HEK293 (cell line): ENCODE measurements at regions not wholly inside any gene's neighbourhood (a gene's known extent, or its start where the extent isn't known, plus 50 kb on each side); places are given as distances from the start of the nearest gene placed in this dataset.

Experiments
- CTCF ChIA-PET: fragments of 350-600 bp; formaldehyde crosslinking; extraction: SDS; loops from one replicate; lab custom pipeline; 2021; ENCODE audit warnings: antibody characterized with exemption; lab: Yijun Ruan, JAX
- POLR2A ChIA-PET: fragments of 300-600 bp; formaldehyde crosslinking; extraction: SDS; loops from one replicate; lab custom pipeline; 2020; ENCODE audit warnings: antibody characterized with exemption, inconsistent platforms; lab: Yijun Ruan, JAX
- H3K27ac ChIP-seq: fragments of 200-500 bp; sonication (Bioruptor generic); 2 replicates; pipeline ENCODE4 v1.5.1; 2014; ENCODE audit warnings: low read depth, low read length, control low read depth, inconsistent platforms; ENCODE audit errors: extremely low read depth
- H3K36me3 ChIP-seq, 2 experiments: fragments of 200-500 bp in 1 of 2; sonication (Bioruptor generic) in 1 of 2; 1 replicate in 1 of 2; 2 replicates in 1 of 2; pipeline ENCODE4 v1.5.1; 2014 to 2017; ENCODE audit warnings: inconsistent platforms in 2 of 2, low read length in 2 of 2; ENCODE audit not compliant: control insufficient read depth in 2 of 2, insufficient read depth in 1 of 2
- H3K4me1 ChIP-seq: fragments of 200-500 bp; sonication (Bioruptor generic); 2 replicates; pipeline ENCODE4 v1.5.1; 2014; ENCODE audit warnings: mild to moderate bottlenecking, low read length, inconsistent platforms; ENCODE audit not compliant: control insufficient read depth, insufficient read depth
- H3K4me3 ChIP-seq: 2 replicates; pipeline ENCODE4 v1.5.1; 2011; ENCODE audit warnings: low read depth, mild to moderate bottlenecking, control low read depth, low read length, moderate library complexity
- H3K9me3 ChIP-seq: fragments of 200-500 bp; sonication (Bioruptor generic); 2 replicates; pipeline ENCODE4 v1.5.1; 2014; ENCODE audit warnings: low read depth, low read length, inconsistent platforms; ENCODE audit not compliant: control insufficient read depth, insufficient read depth
- HOXC10 ChIP-seq: sonication (generic); formaldehyde crosslinking; IDR thresholded peaks from 2 replicates; pipeline ENCODE4 v1.8.1; 2023; ENCODE audit warnings: mild to moderate bottlenecking, missing genetic modification reagents
- KLF1 ChIP-seq: fragments of 450-650 bp; formaldehyde crosslinking; IDR thresholded peaks from 2 replicates; pipeline ENCODE4 v1.5.1; 2016; ENCODE audit warnings: missing biosample characterization, missing genetic modification characterization
- KLF17 ChIP-seq: fragments of 450-650 bp; formaldehyde crosslinking; IDR thresholded peaks from 2 replicates; pipeline ENCODE4 v1.5.1; 2016; ENCODE audit warnings: missing biosample characterization, missing genetic modification characterization
- MEIS1 ChIP-seq: sonication (generic); formaldehyde crosslinking; IDR thresholded peaks from 2 replicates; pipeline ENCODE4 v1.8.1; 2022; ENCODE audit warnings: missing genetic modification reagents, mild to moderate bottlenecking, borderline replicate concordance
- REPIN1 ChIP-seq: fragments of 450-650 bp; formaldehyde crosslinking; IDR thresholded peaks from 2 replicates; pipeline ENCODE4 v1.5.1; 2017; ENCODE audit warnings: missing biosample characterization, missing genetic modification characterization, low read depth
- ZNF223 ChIP-seq: fragments of 450-650 bp; formaldehyde crosslinking; IDR thresholded peaks from 2 replicates; pipeline ENCODE4 v1.5.1; 2016; ENCODE audit warnings: missing biosample characterization, missing genetic modification characterization
- ZNF23 ChIP-seq: fragments of 450-650 bp; formaldehyde crosslinking; IDR thresholded peaks from 2 replicates; pipeline ENCODE4 v1.5.1; 2016; ENCODE audit warnings: missing biosample characterization, missing genetic modification characterization, borderline replicate concordance
- ZNF560 ChIP-seq: fragments of 450-650 bp; formaldehyde crosslinking; IDR thresholded peaks from 2 replicates; pipeline ENCODE4 v1.5.1; 2017; ENCODE audit warnings: missing biosample characterization, missing genetic modification characterization, borderline replicate concordance
- ZNF707 ChIP-seq: fragments of 450-650 bp; formaldehyde crosslinking; IDR thresholded peaks from 2 replicates; pipeline ENCODE4 v1.5.1; 2016; ENCODE audit warnings: missing biosample characterization, missing genetic modification characterization
- ZSCAN4 ChIP-seq: fragments of 450-650 bp; formaldehyde crosslinking; IDR thresholded peaks from 2 replicates; pipeline ENCODE4 v1.5.1; 2017; ENCODE audit warnings: missing biosample characterization, missing genetic modification characterization
- TF ChIP-seq, protein P1 (sequence below): fragments of 450-650 bp; formaldehyde crosslinking; conservative IDR thresholded peaks from 2 replicates; pipeline ENCODE4 v1.5.1; 2016; ENCODE audit warnings: low read depth, missing biosample characterization, missing genetic modification characterization
- TF ChIP-seq, protein P2 (sequence below): fragments of 450-650 bp; formaldehyde crosslinking; IDR thresholded peaks from 2 replicates; pipeline ENCODE4 v1.5.1; 2016; ENCODE audit warnings: missing biosample characterization, missing genetic modification characterization
- TF ChIP-seq, protein P3 (sequence below): fragments of 450-650 bp; IDR thresholded peaks from 2 replicates; pipeline ENCODE4 v1.5.1; 2018; ENCODE audit warnings: missing biosample characterization, missing genetic modification characterization
- TF ChIP-seq, protein P4 (sequence below): fragments of 450-650 bp; formaldehyde crosslinking; IDR thresholded peaks from 2 replicates; pipeline ENCODE4 v1.5.1; 2017; ENCODE audit warnings: missing biosample characterization, missing genetic modification characterization

DNA sequence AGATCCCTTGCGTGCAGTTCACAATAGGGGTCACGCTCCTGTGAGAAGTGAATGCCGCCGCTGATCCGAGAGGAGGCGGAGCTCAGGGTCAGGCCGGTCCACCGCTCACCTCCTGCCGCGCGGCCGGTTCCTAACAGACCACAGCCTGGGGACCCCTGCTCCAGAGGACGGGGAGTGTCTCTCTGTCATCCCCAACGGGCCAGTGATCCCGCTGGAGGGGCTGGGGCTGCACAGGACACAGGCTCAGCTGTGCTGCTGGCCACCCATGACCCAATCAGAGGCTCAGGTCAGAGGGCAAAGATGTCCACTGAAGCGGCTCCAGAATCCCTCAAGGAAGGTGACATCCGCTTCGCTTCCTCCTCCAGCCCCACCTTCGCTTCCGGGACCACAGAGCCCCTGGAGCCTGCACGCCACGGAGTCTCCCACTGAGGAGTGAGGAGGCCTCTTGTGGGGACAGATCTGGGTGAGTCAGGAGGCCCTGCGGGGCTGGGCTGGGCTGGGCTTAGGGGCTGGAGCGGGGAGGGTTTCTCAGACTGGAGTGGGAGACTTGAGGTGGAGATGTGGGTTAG, 115.4 kb downstream of the METRNL start (continued):
- TF ChIP-seq ZNF707 (tag by site-specific recombination) (no peak), ZNF560 (tag by site-specific recombination) (no peak), MEIS1 (no peak)

- Histone ChIP-seq H3K4me1 (no peaks in the 10 kb centered on the region), H3K36me3 (no peaks in the 10 kb centered on the region), H3K9me3 (no peaks in the 10 kb centered on the region), H3K4me3 (no peak overlapping the region), H3K27ac (no peak overlapping the region)
- ChIA-PET CTCF (no interaction called here), POLR2A (no interaction called here)
- TF ChIP-seq, protein P1, sequence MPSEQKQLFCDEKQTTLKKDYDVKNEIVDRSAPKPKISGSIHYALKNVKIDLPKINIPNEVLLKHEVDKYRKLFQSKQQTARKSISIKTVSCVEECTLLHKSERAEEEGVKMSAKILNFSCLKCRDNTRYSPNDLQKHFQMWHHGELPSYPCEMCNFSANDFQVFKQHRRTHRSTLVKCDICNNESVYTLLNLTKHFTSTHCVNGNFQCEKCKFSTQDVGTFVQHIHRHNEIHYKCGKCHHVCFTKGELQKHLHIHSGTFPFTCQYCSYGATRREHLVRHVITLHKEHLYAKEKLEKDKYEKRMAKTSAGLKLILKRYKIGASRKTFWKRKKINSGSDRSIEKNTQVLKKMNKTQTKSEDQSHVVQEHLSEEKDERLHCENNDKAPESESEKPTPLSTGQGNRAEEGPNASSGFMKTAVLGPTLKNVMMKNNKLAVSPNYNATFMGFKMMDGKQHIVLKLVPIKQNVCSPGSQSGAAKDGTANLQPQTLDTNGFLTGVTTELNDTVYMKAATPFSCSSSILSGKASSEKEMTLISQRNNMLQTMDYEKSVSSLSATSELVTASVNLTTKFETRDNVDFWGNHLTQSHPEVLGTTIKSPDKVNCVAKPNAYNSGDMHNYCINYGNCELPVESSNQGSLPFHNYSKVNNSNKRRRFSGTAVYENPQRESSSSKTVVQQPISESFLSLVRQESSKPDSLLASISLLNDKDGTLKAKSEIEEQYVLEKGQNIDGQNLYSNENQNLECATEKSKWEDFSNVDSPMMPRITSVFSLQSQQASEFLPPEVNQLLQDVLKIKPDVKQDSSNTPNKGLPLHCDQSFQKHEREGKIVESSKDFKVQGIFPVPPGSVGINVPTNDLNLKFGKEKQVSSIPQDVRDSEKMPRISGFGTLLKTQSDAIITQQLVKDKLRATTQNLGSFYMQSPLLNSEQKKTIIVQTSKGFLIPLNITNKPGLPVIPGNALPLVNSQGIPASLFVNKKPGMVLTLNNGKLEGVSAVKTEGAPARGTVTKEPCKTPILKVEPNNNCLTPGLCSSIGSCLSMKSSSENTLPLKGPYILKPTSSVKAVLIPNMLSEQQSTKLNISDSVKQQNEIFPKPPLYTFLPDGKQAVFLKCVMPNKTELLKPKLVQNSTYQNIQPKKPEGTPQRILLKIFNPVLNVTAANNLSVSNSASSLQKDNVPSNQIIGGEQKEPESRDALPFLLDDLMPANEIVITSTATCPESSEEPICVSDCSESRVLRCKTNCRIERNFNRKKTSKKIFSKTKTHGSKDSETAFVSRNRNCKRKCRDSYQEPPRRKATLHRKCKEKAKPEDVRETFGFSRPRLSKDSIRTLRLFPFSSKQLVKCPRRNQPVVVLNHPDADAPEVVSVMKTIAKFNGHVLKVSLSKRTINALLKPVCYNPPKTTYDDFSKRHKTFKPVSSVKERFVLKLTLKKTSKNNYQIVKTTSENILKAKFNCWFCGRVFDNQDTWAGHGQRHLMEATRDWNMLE = no peak
- peak; percentile 80 for TF ChIP-seq KLF1
- TF ChIP-seq, protein P2, sequence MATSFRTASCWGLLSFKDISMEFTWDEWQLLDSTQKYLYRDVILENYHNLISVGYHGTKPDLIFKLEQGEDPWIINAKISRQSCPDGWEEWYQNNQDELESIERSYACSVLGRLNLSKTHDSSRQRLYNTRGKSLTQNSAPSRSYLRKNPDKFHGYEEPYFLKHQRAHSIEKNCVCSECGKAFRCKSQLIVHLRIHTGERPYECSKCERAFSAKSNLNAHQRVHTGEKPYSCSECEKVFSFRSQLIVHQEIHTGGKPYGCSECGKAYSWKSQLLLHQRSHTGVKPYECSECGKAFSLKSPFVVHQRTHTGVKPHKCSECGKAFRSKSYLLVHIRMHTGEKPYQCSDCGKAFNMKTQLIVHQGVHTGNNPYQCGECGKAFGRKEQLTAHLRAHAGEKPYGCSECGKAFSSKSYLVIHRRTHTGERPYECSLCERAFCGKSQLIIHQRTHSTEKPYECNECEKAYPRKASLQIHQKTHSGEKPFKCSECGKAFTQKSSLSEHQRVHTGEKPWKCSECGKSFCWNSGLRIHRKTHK = no peak
These were observed 116.1 kb downstream of the METRNL start for GRCh38 chr17:83195330-83196023.

- H3K4me3 ChIP-seq = no peak overlapping the region
- POLR2A ChIA-PET = no interaction called here
- CTCF ChIA-PET = no interaction called here
These were observed 116.6 kb downstream of the METRNL start for GRCh38 chr17:83196024-83196365.

DNA sequence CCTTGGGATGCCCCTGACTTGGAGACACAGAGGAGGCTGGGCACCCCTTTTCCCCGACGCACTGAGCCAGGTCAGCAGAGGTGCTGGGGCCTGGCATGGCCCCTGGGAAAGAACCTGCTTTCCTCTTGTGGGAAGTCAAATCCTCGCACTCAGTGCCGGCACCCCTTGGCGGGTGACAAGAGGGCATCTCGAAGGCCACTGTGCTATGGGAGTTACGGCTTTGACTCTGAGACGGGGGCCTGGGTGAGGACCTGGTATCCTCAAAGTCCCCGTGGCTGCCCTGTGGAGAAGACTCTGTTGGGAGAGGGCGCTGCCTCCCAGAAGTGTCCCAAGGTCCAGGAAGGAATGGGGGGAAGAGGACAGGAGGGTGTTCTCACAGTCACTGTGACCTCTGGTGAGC, 117.0 kb downstream of the METRNL start:
- Histone ChIP-seq H3K27ac (no peak overlapping the region), H3K4me1 (no peaks in the 10 kb centered on the region), H3K4me3 (no peak overlapping the region), H3K9me3 (no peaks in the 10 kb centered on the region), H3K36me3 (no peaks in the 10 kb centered on the region)
- ChIA-PET POLR2A (no interaction called here), CTCF (no interaction called here)
- TF ChIP-seq, protein P3, sequence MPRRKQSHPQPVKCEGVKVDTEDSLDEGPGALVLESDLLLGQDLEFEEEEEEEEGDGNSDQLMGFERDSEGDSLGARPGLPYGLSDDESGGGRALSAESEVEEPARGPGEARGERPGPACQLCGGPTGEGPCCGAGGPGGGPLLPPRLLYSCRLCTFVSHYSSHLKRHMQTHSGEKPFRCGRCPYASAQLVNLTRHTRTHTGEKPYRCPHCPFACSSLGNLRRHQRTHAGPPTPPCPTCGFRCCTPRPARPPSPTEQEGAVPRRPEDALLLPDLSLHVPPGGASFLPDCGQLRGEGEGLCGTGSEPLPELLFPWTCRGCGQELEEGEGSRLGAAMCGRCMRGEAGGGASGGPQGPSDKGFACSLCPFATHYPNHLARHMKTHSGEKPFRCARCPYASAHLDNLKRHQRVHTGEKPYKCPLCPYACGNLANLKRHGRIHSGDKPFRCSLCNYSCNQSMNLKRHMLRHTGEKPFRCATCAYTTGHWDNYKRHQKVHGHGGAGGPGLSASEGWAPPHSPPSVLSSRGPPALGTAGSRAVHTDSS (tag by site-specific recombination) = no peak
- no peak for TF ChIP-seq ZNF223 (tag by site-specific recombination)
- TF ChIP-seq, protein P4, sequence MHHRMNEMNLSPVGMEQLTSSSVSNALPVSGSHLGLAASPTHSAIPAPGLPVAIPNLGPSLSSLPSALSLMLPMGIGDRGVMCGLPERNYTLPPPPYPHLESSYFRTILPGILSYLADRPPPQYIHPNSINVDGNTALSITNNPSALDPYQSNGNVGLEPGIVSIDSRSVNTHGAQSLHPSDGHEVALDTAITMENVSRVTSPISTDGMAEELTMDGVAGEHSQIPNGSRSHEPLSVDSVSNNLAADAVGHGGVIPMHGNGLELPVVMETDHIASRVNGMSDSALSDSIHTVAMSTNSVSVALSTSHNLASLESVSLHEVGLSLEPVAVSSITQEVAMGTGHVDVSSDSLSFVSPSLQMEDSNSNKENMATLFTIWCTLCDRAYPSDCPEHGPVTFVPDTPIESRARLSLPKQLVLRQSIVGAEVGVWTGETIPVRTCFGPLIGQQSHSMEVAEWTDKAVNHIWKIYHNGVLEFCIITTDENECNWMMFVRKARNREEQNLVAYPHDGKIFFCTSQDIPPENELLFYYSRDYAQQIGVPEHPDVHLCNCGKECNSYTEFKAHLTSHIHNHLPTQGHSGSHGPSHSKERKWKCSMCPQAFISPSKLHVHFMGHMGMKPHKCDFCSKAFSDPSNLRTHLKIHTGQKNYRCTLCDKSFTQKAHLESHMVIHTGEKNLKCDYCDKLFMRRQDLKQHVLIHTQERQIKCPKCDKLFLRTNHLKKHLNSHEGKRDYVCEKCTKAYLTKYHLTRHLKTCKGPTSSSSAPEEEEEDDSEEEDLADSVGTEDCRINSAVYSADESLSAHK (tag by site-specific recombination) = no peak
- TF ChIP-seq ZSCAN4 (tag by site-specific recombination) = no peak

More at GRCh38 chr17:83196024-83196365, 116.6 kb downstream of the METRNL start:
- no peaks in the 10 kb centered on the region for H3K9me3 ChIP-seq
- no peaks in the 10 kb centered on the region for H3K4me1 ChIP-seq
- H3K27ac ChIP-seq = no peak overlapping the region
- H3K36me3 ChIP-seq = no peaks in the 10 kb centered on the region
- TF ChIP-seq HOXC10 (CRISPR knock-in tag) = no peak
- TF ChIP-seq KLF17 (tag by site-specific recombination) = no peak
- no peak for TF ChIP-seq ZNF23 (tag by site-specific recombination)
- TF ChIP-seq REPIN1 (tag by site-specific recombination) = no peak
- TF ChIP-seq, all 188 proteins: peak for 0
